ENCODE measurements at regions not wholly inside any gene's neighbourhood (a gene's known extent, or its start where the extent isn't known, plus 50 kb on each side); places are given as distances from the start of the nearest gene placed in this dataset.

GRCh38 chr5:100446879-100447430 is 88.2 kb upstream of the FAM174A start:
- TF ChIP-seq POLR2AphosphoS5 (IDR thresholded peaks at IDR 0.05; ENCODE audit: borderline replicate concordance, low read depth, low read length) (no peak), EZH2 (IDR thresholded peaks at IDR 0.05) (no peak)
